ENCODE measurements at regions not wholly inside any gene's neighbourhood (a gene's known extent, or its start where the extent isn't known, plus 50 kb on each side); places are given as distances from the start of the nearest gene placed in this dataset.

DNA sequence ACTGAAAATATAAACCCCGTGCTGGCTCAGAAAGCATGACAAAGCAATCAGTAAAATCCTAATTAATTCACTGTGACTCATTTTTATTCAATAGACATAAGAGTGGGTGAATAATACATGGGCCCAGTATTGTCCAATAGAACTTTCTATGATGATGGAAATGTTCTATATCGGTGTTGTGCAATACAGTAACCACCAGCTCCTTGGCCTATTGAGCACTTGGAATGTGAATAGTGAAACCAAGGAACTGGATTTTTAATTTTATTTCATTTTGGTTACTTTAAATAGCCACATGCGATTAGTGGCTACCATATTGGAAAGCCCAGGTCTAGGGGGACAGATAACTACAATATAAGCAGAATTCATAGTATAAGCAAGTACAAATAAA, 69.8 kb upstream of the PPP2R3A start:
- no peak for TF ChIP-seq EZH2 (IDR thresholded peaks at IDR 0.05; ENCODE audit: borderline replicate concordance)
- TF ChIP-seq, protein P1, sequence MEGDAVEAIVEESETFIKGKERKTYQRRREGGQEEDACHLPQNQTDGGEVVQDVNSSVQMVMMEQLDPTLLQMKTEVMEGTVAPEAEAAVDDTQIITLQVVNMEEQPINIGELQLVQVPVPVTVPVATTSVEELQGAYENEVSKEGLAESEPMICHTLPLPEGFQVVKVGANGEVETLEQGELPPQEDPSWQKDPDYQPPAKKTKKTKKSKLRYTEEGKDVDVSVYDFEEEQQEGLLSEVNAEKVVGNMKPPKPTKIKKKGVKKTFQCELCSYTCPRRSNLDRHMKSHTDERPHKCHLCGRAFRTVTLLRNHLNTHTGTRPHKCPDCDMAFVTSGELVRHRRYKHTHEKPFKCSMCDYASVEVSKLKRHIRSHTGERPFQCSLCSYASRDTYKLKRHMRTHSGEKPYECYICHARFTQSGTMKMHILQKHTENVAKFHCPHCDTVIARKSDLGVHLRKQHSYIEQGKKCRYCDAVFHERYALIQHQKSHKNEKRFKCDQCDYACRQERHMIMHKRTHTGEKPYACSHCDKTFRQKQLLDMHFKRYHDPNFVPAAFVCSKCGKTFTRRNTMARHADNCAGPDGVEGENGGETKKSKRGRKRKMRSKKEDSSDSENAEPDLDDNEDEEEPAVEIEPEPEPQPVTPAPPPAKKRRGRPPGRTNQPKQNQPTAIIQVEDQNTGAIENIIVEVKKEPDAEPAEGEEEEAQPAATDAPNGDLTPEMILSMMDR (IDR thresholded peaks at IDR 0.05; ENCODE audit: poor library complexity): no peak
- no peak for TF ChIP-seq EZH2phosphoT487 (IDR thresholded peaks at IDR 0.05; ENCODE audit: low read depth, severe bottlenecking, unreplicated experiment)
